HG03342 (cell line): ENCODE measurements at regions not wholly inside any gene's neighbourhood (a gene's known extent, or its start where the extent isn't known, plus 50 kb on each side); places are given as distances from the start of the nearest gene placed in this dataset.
"Not testable (repeated sequence)": the region's sequence is repeated elsewhere in the genome, so short reads cannot be mapped to it uniquely, and the experiment has no call there.

Experiments used
- ATAC-seq: cut with Tn5 transposase; IDR thresholded peaks from one replicate; pipeline ENCODE4 v1.9.1; 2021; ENCODE audit warnings: mild to moderate bottlenecking, moderate library complexity; ENCODE audit not compliant: unreplicated experiment

GRCh38 chr2:203585516-203585915 lies 50.4 kb upstream of the RAPH1 start:
- ATAC-seq, result no peak

GRCh38 chr2:203586206-203586605 lies 51.1 kb upstream of the RAPH1 start:
- ATAC-seq, result no peak

GRCh38 chr2:203586696-203587095 lies 51.6 kb upstream of the RAPH1 start:
- no peak for ATAC-seq

GRCh38 chr2:203590496-203590895 lies 55.4 kb upstream of the RAPH1 start:
- ATAC-seq, result no peak

GRCh38 chr2:203591642-203592041 lies 56.5 kb upstream of the RAPH1 start:
- no peak for ATAC-seq

- ATAC-seq, result no peak
Measured at GRCh38 chr2:203592470-203592869, 57.4 kb upstream of the RAPH1 start.

GRCh38 chr2:203594541-203594940 lies 59.4 kb upstream of the RAPH1 start:
- ATAC-seq, result no peak

GRCh38 chr2:203596183-203596582 lies 61.1 kb upstream of the RAPH1 start:
- ATAC-seq, result no peak

- ATAC-seq, result peak; percentile 41
Measured at GRCh38 chr2:203599509-203599908, 64.4 kb upstream of the RAPH1 start.

GRCh38 chr2:203600286-203600685 lies 65.2 kb upstream of the RAPH1 start:
- no peak for ATAC-seq

GRCh38 chr2:203603456-203604389 lies 68.6 kb upstream of the RAPH1 start:
- ATAC-seq, result no peak

- no peak for ATAC-seq
Measured at GRCh38 chr2:203605302-203605701, 70.2 kb upstream of the RAPH1 start.

- no peak for ATAC-seq
Measured at GRCh38 chr2:203606051-203606450, 71.0 kb upstream of the RAPH1 start.

- ATAC-seq, result no peak
Measured at GRCh38 chr2:203610558-203610957, 75.5 kb upstream of the RAPH1 start.

- ATAC-seq, result no peak
Measured at GRCh38 chr2:203612246-203612645, 77.1 kb upstream of the RAPH1 start.

- ATAC-seq, result no peak
Measured at GRCh38 chr2:203619267-203619878, 84.3 kb upstream of the RAPH1 start.

GRCh38 chr2:203621981-203622515 lies 84.4 kb upstream of the CD28 start:
- no peak for ATAC-seq

- no peak for ATAC-seq
Measured at GRCh38 chr2:203623096-203623495, 83.3 kb upstream of the CD28 start.

- no peak for ATAC-seq
Measured at GRCh38 chr2:203623661-203624060, 82.8 kb upstream of the CD28 start.

GRCh38 chr2:203625701-203626100 lies 80.7 kb upstream of the CD28 start:
- no peak for ATAC-seq

- not testable (repeated sequence) for ATAC-seq
Measured at GRCh38 chr2:203626247-203626646, 80.2 kb upstream of the CD28 start.
